ENCODE measurements at regions not wholly inside any gene's neighbourhood (a gene's known extent, or its start where the extent isn't known, plus 50 kb on each side); places are given as distances from the start of the nearest gene placed in this dataset.

GRCh38 chr1:234696148-234696576, 86.2 kb upstream of the IRF2BP2 start:
- Mint-ChIP-seq H3K36me3 (ENCODE audit: insufficient read depth in 1 of 3, low read depth in 3 of 3) (no peaks in the 10 kb centered on the region), H3K27me3 (ENCODE audit: low read depth) (peaks cover 4% of the 10 kb centered on the region), H3K4me3 (no peak overlapping the region), H3K4me1 (no peaks in the 10 kb centered on the region), H3K27ac (no peak overlapping the region), H3K9me3 (no peaks in the 10 kb centered on the region)
- Histone ChIP-seq H4K8ac (replicated peaks; ENCODE audit: insufficient read length, low read depth, low read length) (no peak overlapping the region), H3K79me1 (ENCODE audit: insufficient read depth, low read depth, low read length, poor library complexity, severe bottlenecking) (no peaks in the 10 kb centered on the region), H3K4me1 (ENCODE audit: insufficient read depth, low read length) (no peaks in the 10 kb centered on the region), H3T11ph (ENCODE audit: low read length) (no peak overlapping the region), H4K91ac (ENCODE audit: insufficient read length, low read depth, low read length) (no peak overlapping the region), H4K5ac (ENCODE audit: insufficient read length, low read depth, low read length) (no peak overlapping the region), H3K27ac (ENCODE audit: insufficient read length, low read depth, low read length) (no peak overlapping the region), H3K9ac (ENCODE audit: extremely low read depth, insufficient read length, low read length) (no peak overlapping the region), H2BK5ac (ENCODE audit: insufficient read length, low read length) (no peak overlapping the region), H4K20me1 (ENCODE audit: control insufficient read depth, insufficient read depth, insufficient read length) (no peaks in the 10 kb centered on the region), H3K14ac (ENCODE audit: insufficient read depth, low read length) (no peak overlapping the region), H2BK120ac (ENCODE audit: low read depth, low read length, poor library complexity, severe bottlenecking) (no peak overlapping the region), H2BK12ac (ENCODE audit: insufficient read length, low read depth, low read length) (no peak overlapping the region), H2AFZ (ENCODE audit: low read length) (no peak overlapping the region), H3K56ac (ENCODE audit: insufficient read length, low read depth, low read length) (no peak overlapping the region), H2BK20ac (ENCODE audit: low read depth, low read length, poor library complexity, severe bottlenecking) (no peak overlapping the region), H3K9me3 (ENCODE audit: control insufficient read depth, low read depth, low read length) (no peaks in the 10 kb centered on the region), H2BK15ac (ENCODE audit: low read depth, low read length) (no peak overlapping the region), H3K4me2 (ENCODE audit: insufficient read depth, insufficient read length, low read length) (no peak overlapping the region), H3K23me2 (ENCODE audit: insufficient read length, low read depth, low read length, poor library complexity, severe bottlenecking) (no peaks in the 10 kb centered on the region), H3K27me3 (ENCODE audit: insufficient read depth, low read length) (no peaks in the 10 kb centered on the region), H2AK5ac (ENCODE audit: insufficient read length, low read length) (no peak overlapping the region), H3K4ac (ENCODE audit: low read depth, low read length) (no peak overlapping the region), H3K18ac (ENCODE audit: insufficient read length, low read depth, low read length) (no peak overlapping the region), H3K79me2 (ENCODE audit: insufficient read depth, low read length) (no peaks in the 10 kb centered on the region), H3K23ac (ENCODE audit: insufficient read length, low read depth, low read length) (no peak overlapping the region)
- no peak for DNase-seq
- no peak for TF ChIP-seq CTCF (conservative IDR thresholded peaks at IDR 0.05)
- no CpG with 5 or more reads among the region's 11 CpGs for WGBS (ENCODE audit: extremely low coverage, insufficient read length, low lambda C conversion rate)

All from H9 (cell line).